ENCODE measurements at regions not wholly inside any gene's neighbourhood (a gene's known extent, or its start where the extent isn't known, plus 50 kb on each side); places are given as distances from the start of the nearest gene placed in this dataset.
"Not testable (repeated sequence)": the region's sequence is repeated elsewhere in the genome, so short reads cannot be mapped to it uniquely, and the experiment has no call there.

DNA sequence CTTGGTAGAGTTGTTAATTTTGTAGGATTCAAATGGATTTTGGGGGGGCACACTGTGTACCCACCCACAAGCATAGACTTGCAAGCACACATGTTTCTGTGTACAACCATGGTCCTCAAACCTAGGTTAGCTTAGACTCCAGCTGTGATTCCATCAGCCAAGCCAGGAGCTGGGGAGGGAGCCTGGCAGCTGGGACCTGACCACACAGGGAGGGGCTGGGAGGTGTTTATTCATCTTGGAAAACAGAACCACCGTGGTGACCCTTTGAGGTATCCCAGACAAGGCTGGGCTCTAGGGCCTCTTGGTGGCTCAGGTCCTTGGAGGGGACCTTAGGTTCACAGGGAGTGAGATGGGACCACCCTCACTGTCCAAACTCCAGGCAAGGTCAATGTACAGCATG lies 410.3 kb downstream of the NEBL start:
- Histone ChIP-seq H3K4me3 (no peak overlapping the region), H3K9me3 (no peaks in the 10 kb centered on the region), H3K36me3 (no peaks in the 10 kb centered on the region), H3K27me3 (no peaks in the 10 kb centered on the region)
- no peak for DNase-seq

DNA sequence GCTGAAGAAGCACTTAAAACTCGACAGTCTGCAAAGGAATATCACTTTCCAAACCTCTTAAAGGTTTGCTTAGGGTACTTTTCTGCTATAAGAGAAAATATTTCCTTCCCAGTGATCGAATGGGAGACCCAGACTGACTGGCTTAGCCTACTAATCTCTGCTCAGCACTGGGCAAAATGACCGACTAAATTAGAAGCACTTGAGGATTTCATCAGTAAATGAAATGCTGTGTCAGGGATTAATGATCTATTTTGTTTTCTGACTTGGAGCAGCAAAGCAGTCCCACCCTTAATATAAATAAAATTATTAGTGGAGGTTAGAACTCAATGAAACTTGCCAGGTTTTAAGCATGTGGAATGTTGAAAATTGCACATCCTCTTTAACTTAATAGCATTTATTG lies 411.6 kb downstream of the NEBL start:
- Histone ChIP-seq H3K4me3 (no peak overlapping the region), H3K27me3 (no peaks in the 10 kb centered on the region), H3K9me3 (no peaks in the 10 kb centered on the region), H3K36me3 (no peaks in the 10 kb centered on the region)
- DNase-seq: no peak

GRCh38 chr10:20481054-20481453 lies 416.1 kb downstream of the NEBL start:
- Histone ChIP-seq H3K36me3 (no peaks in the 10 kb centered on the region), H3K4me3 (no peak overlapping the region), H3K9me3 (no peaks in the 10 kb centered on the region), H3K27me3 (no peaks in the 10 kb centered on the region)
- no peak for DNase-seq

GRCh38 chr10:20480575-20480974 lies 416.5 kb downstream of the NEBL start:
- H3K4me3 ChIP-seq, H3K36me3 ChIP-seq, H3K27me3 ChIP-seq, DNase-seq, H3K9me3 ChIP-seq: not testable (repeated sequence)

DNA sequence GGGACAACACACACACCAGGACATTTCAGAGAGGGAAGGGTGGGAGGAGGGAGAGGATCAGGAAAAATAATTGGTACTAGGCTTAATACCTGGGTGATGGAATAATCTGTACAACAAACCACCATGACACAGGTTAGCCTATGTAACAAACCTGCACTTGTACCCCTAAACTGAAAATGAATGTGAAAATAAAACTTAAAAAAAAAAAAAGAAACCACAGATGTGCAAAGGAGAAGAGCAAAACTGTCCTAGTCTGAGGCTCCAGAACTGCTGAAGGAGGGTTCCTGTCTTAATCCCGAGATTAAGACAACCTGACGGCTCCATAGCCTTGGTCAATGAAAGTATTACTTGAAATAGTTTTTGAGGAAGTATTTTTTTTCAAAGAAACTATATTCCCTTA lies 423.0 kb downstream of the NEBL start:
- no peaks in the 10 kb centered on the region for H3K27me3 ChIP-seq
- no peaks in the 10 kb centered on the region for H3K9me3 ChIP-seq
- H3K4me3 ChIP-seq: no peak overlapping the region
- no peaks in the 10 kb centered on the region for H3K36me3 ChIP-seq
- DNase-seq: no peak

DNA sequence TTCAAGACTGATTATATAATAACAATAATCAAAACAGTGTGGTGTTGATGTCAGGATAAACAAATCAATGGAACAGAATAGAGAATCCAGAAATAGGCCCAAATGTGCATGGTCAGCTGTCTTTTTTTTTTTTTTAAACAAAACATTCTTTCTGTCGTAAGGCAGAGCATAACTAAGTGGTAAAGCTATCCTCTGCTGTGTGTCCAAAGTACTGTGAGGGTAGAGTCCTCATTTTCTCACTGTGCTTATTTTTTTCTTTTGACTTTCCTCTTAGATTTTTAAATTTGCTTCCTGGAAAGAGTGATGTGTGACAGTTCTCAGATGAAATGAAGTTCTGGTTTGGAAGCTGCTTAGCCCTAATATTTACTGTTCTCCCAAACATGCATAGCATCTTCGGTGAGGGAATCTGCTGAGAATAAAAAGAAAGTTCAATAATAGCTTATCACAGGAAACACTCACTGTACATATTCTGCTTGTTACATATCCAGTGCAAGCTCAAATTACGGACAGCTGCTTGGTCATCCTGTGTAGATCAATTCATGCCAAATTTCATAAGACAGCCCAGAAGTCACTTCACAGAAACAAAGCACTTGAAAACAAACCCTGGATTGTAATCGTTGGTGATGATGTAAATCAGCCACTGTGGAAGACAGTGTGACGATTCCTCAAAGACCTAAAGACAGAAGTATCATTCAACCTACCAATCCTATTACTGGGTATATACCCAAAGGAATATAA lies 423.9 kb downstream of the NEBL start:
- no peaks in the 10 kb centered on the region for H3K36me3 ChIP-seq
- H3K9me3 ChIP-seq: no peaks in the 10 kb centered on the region
- no peaks in the 10 kb centered on the region for H3K27me3 ChIP-seq
- DNase-seq: no peak
- H3K4me3 ChIP-seq: no peak overlapping the region

- Histone ChIP-seq H3K36me3 (no peaks in the 10 kb centered on the region), H3K27me3 (no peaks in the 10 kb centered on the region), H3K9me3 (no peaks in the 10 kb centered on the region; the same call in 1 of the 2 replicates), H3K4me3 (no peak overlapping the region)
- DNase-seq: peak; percentile 37
Observed at GRCh38 chr10:20466731-20467130, 430.4 kb downstream of the NEBL start.

- no peaks in the 10 kb centered on the region for H3K27me3 ChIP-seq
- no peak overlapping the region for H3K4me3 ChIP-seq
- no peaks in the 10 kb centered on the region for H3K36me3 ChIP-seq
- no peak for DNase-seq
- no peaks in the 10 kb centered on the region for H3K9me3 ChIP-seq
Observed at GRCh38 chr10:20457649-20458048, 439.5 kb downstream of the NEBL start.

- Histone ChIP-seq H3K36me3 (no peaks in the 10 kb centered on the region), H3K9me3 (no peaks in the 10 kb centered on the region), H3K4me3 (no peak overlapping the region), H3K27me3 (no peaks in the 10 kb centered on the region)
- DNase-seq: no peak
Observed at GRCh38 chr10:20455774-20456173, 441.3 kb downstream of the NEBL start.

DNA sequence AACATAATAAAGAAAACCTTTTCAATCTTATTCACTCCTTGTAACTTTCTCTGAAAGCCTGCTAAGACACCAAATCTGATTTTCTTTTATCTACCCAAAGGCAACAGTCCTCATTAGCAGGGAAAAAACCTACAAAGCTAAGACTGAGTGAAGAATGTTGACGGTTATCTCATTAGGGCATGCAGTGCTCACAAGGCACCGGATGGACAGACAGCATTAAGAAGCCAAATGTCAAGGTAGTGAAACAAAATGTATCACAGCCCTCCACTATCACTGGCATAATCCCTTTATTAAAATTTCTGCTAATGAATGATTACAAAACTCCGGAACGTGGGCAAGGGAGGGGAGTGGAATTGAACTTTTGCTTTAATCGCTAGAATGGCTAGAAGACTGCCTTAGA lies 442.8 kb downstream of the NEBL start:
- Histone ChIP-seq H3K27me3 (no peaks in the 10 kb centered on the region), H3K36me3 (no peaks in the 10 kb centered on the region), H3K4me3 (no peak overlapping the region), H3K9me3 (no peaks in the 10 kb centered on the region)
- DNase-seq: no peak

- DNase-seq: no peak
- Histone ChIP-seq H3K9me3 (no peaks in the 10 kb centered on the region), H3K27me3 (no peaks in the 10 kb centered on the region), H3K4me3 (no peak overlapping the region), H3K36me3 (no peaks in the 10 kb centered on the region)
Observed at GRCh38 chr10:20446561-20447193, 450.4 kb downstream of the NEBL start.

- Histone ChIP-seq H3K27me3 (no peaks in the 10 kb centered on the region), H3K9me3 (no peaks in the 10 kb centered on the region), H3K4me3 (no peak overlapping the region), H3K36me3 (no peaks in the 10 kb centered on the region)
- DNase-seq: no peak
Observed at GRCh38 chr10:20443094-20443493, 454.0 kb downstream of the NEBL start.

DNA sequence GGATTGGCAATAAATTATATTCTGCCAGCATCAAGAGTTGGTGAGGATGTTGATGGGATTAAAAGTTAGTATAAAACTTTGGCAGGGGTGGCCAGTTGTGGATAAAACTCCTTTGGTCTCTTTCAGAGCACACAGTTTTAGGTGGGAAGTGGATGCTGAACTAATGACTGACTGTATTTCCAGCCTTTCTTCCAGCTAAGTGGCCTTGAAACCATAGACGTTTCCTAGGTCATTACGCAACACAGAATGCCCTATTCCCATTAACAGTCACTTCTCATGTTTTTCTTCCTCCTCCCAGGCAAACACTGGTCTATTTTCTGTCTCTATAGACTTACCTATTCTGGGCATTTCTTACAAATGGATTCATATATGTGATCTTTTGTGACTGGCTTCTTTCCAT lies 467.4 kb downstream of the NEBL start:
- H3K4me3 ChIP-seq: no peak overlapping the region
- no peaks in the 10 kb centered on the region for H3K36me3 ChIP-seq
- H3K27me3 ChIP-seq: no peaks in the 10 kb centered on the region
- no peaks in the 10 kb centered on the region for H3K9me3 ChIP-seq
- no peak for DNase-seq

DNA sequence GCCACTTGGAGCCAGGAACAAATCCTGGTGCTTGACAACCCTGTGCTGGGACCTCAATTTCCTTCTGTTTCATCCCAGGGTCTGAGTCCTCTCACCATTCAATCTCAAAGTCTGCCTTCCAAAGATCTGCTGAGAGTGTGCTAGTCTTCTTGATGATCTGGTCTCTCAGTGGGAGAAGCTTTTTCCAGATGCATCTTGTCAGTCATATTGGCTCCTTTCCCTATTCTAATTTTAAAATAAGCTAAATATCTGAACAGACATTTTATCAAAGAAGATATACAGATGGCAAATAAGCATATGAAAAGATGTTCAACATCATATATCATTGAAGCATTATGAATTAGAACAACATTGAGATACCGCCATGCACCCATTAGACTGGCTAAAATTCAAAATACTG lies 469.3 kb downstream of the NEBL start:
- H3K27me3 ChIP-seq: no peaks in the 10 kb centered on the region
- no peaks in the 10 kb centered on the region for H3K9me3 ChIP-seq

DNA sequence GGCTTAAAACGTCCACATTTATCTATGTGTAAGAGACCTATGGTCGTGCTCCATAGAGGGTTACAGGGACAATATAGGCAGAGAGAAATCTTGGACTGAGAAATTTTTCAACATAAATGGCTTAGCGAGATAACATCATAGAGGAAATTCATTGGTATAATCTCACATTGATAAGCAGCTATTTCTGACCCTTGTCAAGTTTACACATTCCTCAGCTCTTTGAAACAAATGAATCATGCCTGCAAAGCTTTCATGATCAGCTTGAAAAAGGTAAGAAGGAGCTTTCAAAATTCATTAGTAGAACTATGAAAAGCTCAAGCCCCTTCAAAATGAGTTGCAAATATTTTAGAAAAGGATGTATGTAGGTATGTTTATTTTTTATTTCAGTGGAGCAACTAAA lies 478.8 kb downstream of the NEBL start:
- no peaks in the 10 kb centered on the region for H3K36me3 ChIP-seq
- H3K9me3 ChIP-seq: no peaks in the 10 kb centered on the region
- no peaks in the 10 kb centered on the region for H3K27me3 ChIP-seq
- DNase-seq: no peak
- H3K4me3 ChIP-seq: no peak overlapping the region

More for the DNA sequence above, 469.3 kb downstream of the NEBL start:
- H3K4me3 ChIP-seq: no peak overlapping the region
- H3K36me3 ChIP-seq: no peaks in the 10 kb centered on the region
- DNase-seq: no peak

DNA sequence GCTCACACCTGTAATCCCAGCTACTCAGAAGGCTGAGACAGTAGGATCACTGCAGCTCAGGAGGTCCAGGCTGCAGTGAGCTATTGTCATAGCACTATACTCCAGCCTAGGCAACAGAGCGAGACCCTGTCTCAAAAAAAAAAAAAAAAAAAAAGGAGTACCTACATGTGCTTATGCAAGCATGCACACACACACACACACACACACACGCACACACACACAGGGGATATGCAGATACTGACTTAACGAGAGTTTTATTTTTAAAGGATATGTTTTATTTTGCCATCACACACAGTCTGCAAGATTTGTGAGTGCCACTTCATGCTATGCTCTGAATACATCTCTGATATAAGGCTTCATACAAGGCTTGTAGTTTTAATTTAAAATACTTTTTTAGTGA lies 479.3 kb downstream of the NEBL start:
- Histone ChIP-seq H3K4me3 (no peak overlapping the region), H3K36me3 (no peaks in the 10 kb centered on the region), H3K27me3 (no peaks in the 10 kb centered on the region), H3K9me3 (no peaks in the 10 kb centered on the region)
- DNase-seq: no peak

DNA sequence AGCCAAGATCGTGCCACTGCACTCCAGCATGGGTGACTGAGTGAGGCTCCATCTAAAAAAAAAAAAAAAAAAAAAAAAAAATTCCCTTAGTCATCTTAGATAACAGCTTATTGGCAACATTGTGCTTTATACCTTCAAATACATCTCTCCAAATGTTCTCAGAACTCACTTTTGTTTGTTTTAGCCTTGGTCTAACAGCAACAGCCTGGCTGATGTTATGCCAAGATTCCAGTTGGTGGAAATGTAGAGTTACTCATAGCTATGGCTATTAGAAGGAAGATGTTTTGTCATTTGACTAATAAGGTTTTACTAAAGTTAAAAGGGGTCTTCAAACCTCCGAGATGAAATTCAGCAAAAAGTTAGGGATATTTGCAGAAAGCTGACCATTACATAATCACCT lies 481.4 kb downstream of the NEBL start:
- DNase-seq: peak; percentile 3
- no peaks in the 10 kb centered on the region for H3K27me3 ChIP-seq
- no peaks in the 10 kb centered on the region for H3K9me3 ChIP-seq
- no peaks in the 10 kb centered on the region for H3K36me3 ChIP-seq
- no peak overlapping the region for H3K4me3 ChIP-seq

- DNase-seq: no peak
- no peak overlapping the region for H3K4me3 ChIP-seq
- no peaks in the 10 kb centered on the region for H3K36me3 ChIP-seq
- no peaks in the 10 kb centered on the region for H3K9me3 ChIP-seq
- H3K27me3 ChIP-seq: no peaks in the 10 kb centered on the region
Observed at GRCh38 chr10:20407357-20407756, 489.8 kb downstream of the NEBL start.

Data from MG63 (cell line).